Tibial nerve (tissue), 4 donors: ENCODE measurements at regions not wholly inside any gene's neighbourhood (a gene's known extent, or its start where the extent isn't known, plus 50 kb on each side); places are given as distances from the start of the nearest gene placed in this dataset.

Source experiments
- DNase-seq, 2 donors: peaks; one replicate each; pipeline ENCODE4 v3.0.0-alpha.2; 2019; ENCODE audit warnings: low spot score in 2 of 2
- H3K27ac ChIP-seq, 4 donors: fragments of 200-600 bp; sonication (generic) in 3 of 4; one replicate each; pipeline ENCODE4 v1.5.1; 2017 to 2019; ENCODE audit warnings: mild to moderate bottlenecking in 1 of 4
- H3K27me3 ChIP-seq, 2 donors: fragments of 200-600 bp; sonication (generic) in 1 of 2; one replicate each; pipeline versions ENCODE4 v1.5.1 to v1.6.0; 2017 to 2019
- H3K36me3 ChIP-seq, 3 donors: fragments of 200-600 bp; sonication (generic); one replicate each; pipeline ENCODE4 v1.5.1; 2018 to 2019
- H3K4me1 ChIP-seq, 4 donors: fragments of 200-600 bp; sonication (generic) in 3 of 4; one replicate each; pipeline ENCODE4 v1.5.1; 2017 to 2019
- H3K4me3 ChIP-seq, 4 donors: fragments of 200-600 bp; sonication (generic) in 3 of 4; one replicate each; pipeline ENCODE4 v1.5.1; 2017 to 2019; ENCODE audit warnings: mild to moderate bottlenecking in 1 of 4, moderate library complexity in 1 of 4
- H3K9me3 ChIP-seq, 4 donors: fragments of 200-600 bp; sonication (generic) in 3 of 4; one replicate each; pipeline ENCODE4 v1.5.1; 2017 to 2019
- CTCF ChIP-seq, 5 experiments: fragments of 200-600 bp in 3 of 5; fragments of 450-650 bp in 2 of 5; sonication (generic) in 3 of 5; IDR thresholded peaks; one replicate each; pipeline ENCODE4 v1.5.1; 2016 to 2019; ENCODE audit warnings: antibody characterized with exemption in 5 of 5, mild to moderate bottlenecking in 3 of 5, moderate library complexity in 2 of 5
- EP300 ChIP-seq, 2 donors: sonication (generic); formaldehyde crosslinking; IDR thresholded peaks; one replicate each; pipeline ENCODE4 v1.6.1; 2017; ENCODE audit warnings: antibody characterized with exemption in 2 of 2, mild to moderate bottlenecking in 1 of 2
- POLR2A ChIP-seq, 2 donors: fragments of 450-650 bp; IDR thresholded peaks; one replicate each; pipeline ENCODE4 v1.6.1; 2017; ENCODE audit warnings: antibody characterized with exemption in 2 of 2, mild to moderate bottlenecking in 2 of 2, moderate library complexity in 2 of 2
- WGBS, 2 donors: methylation state at CpG; one replicate each; pipeline ENCODE4 v1.1.5; 2018; 5-methylcytosine and 5-hydroxymethylcytosine counted together

DNA sequence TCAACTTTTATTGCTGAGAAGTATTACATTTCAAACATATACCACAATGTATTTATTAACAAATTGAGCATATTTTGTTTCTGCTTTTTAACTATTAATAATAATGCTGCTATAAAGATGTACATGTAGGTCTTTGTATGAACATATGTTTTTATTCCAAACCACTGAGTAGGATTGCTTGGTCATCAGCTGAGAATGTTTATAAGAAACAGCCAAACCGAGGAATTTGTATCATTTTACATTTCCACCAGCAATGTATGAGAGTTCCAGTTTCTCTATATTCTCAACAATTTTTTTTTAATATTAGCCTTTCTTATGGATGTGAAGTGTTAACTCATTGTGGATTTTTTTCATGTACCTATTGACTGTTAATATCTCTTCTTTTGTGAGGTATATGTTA is 119.5 kb upstream of the MDFIC2 start:
- TF ChIP-seq POLR2A (IDR thresholded peaks at IDR 0.05) (no peak), CTCF (IDR thresholded peaks at IDR 0.05) (no peak), EP300 (IDR thresholded peaks at IDR 0.05) (no peak)
- DNase-seq, result no peak
- H3K27me3 ChIP-seq, result no peaks in the 10 kb centered on the region
- H3K4me1 ChIP-seq, result no peaks in the 10 kb centered on the region
- H3K27ac ChIP-seq, result no peak overlapping the region
- no peaks in the 10 kb centered on the region for H3K9me3 ChIP-seq
- no peak overlapping the region for H3K4me3 ChIP-seq
- H3K36me3 ChIP-seq, result no peaks in the 10 kb centered on the region
- WGBS, 2 donors, result 79 to 91% methylated on average over 1 of the region's 1 CpG

- Histone ChIP-seq H3K27me3 (no peaks in the 10 kb centered on the region), H3K4me3 (no peak overlapping the region), H3K4me1 (no peaks in the 10 kb centered on the region), H3K9me3 (no peaks in the 10 kb centered on the region), H3K27ac (no peak overlapping the region), H3K36me3 (no peaks in the 10 kb centered on the region)
- DNase-seq, result no peak
- TF ChIP-seq CTCF (IDR thresholded peaks at IDR 0.05) (no peak), POLR2A (IDR thresholded peaks at IDR 0.05) (no peak), EP300 (IDR thresholded peaks at IDR 0.05) (no peak)
These were observed 113.6 kb upstream of the MDFIC2 start for GRCh38 chr3:70426071-70426470.

GRCh38 chr3:70421506-70421905 is 109.1 kb upstream of the MDFIC2 start:
- Histone ChIP-seq H3K27ac (no peak overlapping the region), H3K4me1 (no peaks in the 10 kb centered on the region), H3K27me3 (no peaks in the 10 kb centered on the region), H3K36me3 (no peaks in the 10 kb centered on the region), H3K9me3 (no peaks in the 10 kb centered on the region), H3K4me3 (no peak overlapping the region)
- TF ChIP-seq EP300 (IDR thresholded peaks at IDR 0.05) (no peak), CTCF (IDR thresholded peaks at IDR 0.05) (no peak), POLR2A (IDR thresholded peaks at IDR 0.05) (no peak)
- no peak for DNase-seq
- WGBS, 2 donors, result 57 to 58% methylated on average over 4 of the region's 4 CpGs

DNA sequence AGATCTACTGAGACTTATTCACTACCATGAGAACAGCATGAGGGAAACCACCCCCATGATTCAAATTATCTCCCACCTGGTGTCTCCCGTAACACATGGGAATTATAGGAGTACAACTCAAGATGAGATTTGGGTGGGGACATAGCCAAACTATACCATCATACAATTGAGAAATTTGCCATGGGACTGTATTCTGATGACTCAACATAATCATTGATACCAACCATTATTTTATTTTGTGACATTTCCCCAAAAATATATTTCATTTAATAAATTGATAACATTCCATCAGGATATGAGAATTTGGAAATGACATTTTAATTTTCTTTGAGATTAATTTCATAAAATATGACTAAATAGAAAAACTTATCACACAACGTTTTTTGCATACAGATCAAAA is 96.6 kb upstream of the MDFIC2 start:
- no peak for DNase-seq
- Histone ChIP-seq H3K36me3 (no peaks in the 10 kb centered on the region), H3K4me1 (no peaks in the 10 kb centered on the region), H3K4me3 (no peak overlapping the region), H3K9me3 (peaks cover 0 to 8% (median 0%) of the 10 kb centered on the region in 4 donors), H3K27me3 (no peaks in the 10 kb centered on the region), H3K27ac (no peak overlapping the region)
- WGBS, 2 donors, result 83 to 91% methylated on average over 2 of the region's 2 CpGs
- TF ChIP-seq POLR2A (IDR thresholded peaks at IDR 0.05), result no peak
- no peak for TF ChIP-seq EP300 (IDR thresholded peaks at IDR 0.05)

DNA sequence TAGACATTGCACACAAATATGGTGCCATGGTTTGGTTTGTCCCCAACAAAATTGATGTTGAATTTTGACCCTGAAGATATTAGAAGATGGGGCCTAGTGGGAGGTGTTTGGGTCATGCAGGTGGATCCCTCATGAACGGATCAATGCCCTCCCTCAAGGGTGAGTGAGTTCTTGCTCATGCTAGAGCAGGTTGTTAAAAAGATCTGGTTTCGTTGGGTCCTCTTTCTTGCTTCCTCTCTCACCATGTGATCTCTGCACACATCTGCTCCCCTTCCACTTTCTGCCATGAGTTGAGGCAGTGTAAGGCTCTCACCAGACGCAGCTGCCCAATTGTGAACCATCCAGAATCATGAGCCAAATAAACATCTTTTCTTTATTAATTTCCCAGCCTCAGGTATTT is 87.8 kb upstream of the MDFIC2 start:
- 83 to 89% methylated on average over 3 of the region's 3 CpGs for WGBS, 2 donors
- no peak for TF ChIP-seq CTCF (IDR thresholded peaks at IDR 0.05)
- no peak for TF ChIP-seq EP300 (IDR thresholded peaks at IDR 0.05)
- no peak for TF ChIP-seq POLR2A (IDR thresholded peaks at IDR 0.05)
- no peaks in the 10 kb centered on the region for H3K4me1 ChIP-seq

More for the DNA sequence above, 87.8 kb upstream of the MDFIC2 start:
- Histone ChIP-seq H3K27me3 (no peaks in the 10 kb centered on the region), H3K4me3 (no peak overlapping the region), H3K27ac (no peak overlapping the region), H3K9me3 (peaks cover 0 to under 1% (median 0%) of the 10 kb centered on the region in 4 donors), H3K36me3 (no peaks in the 10 kb centered on the region)
- no peak for DNase-seq
